Endothelial cell of umbilical vein (primary cell): ENCODE measurements at regions not wholly inside any gene's neighbourhood (a gene's known extent, or its start where the extent isn't known, plus 50 kb on each side); places are given as distances from the start of the nearest gene placed in this dataset.

Experiments used
- BruUV-seq: library from RNA; stranded (reverse); fragments of 400-500 nt; replicated peaks from 2 replicates; lab custom pipeline; 2021; lab: Mats Ljungman, UMichigan
- CTCF ChIA-PET: fragments of 300-600, 350-600 bp; sonication (Branson Sonifier 250); formaldehyde crosslinking; loops from one replicate; lab custom pipeline; 2021; ENCODE audit warnings: antibody characterized with exemption, inconsistent platforms; lab: Charles Lee
- POLR2A ChIA-PET: fragments of 300-600, 350-600 bp; sonication (Branson Sonifier 250); formaldehyde crosslinking; loops from one replicate; lab custom pipeline; 2021; ENCODE audit warnings: antibody characterized with exemption, inconsistent platforms; lab: Charles Lee
- DNase-seq: peaks from one replicate; pipeline ENCODE4 v3.0.0-alpha.2; 2011; ENCODE audit warnings: low read depth, low spot score
- FAIRE-seq: peaks from 2 replicates; lab custom pipeline; 2011; peaks lifted over from hg19 to GRCh38; lab: Jason Lieb, UNC
- H2AFZ ChIP-seq: 2 replicates; pipeline ENCODE4 v1.6.0; 2012; ENCODE audit warnings: low read depth, low read length, control low read depth, inconsistent platforms
- H3K27ac ChIP-seq: 2 replicates; pipeline ENCODE4 v1.5.1; 2011; ENCODE audit warnings: low read depth, mild to moderate bottlenecking, control low read depth, low read length, moderate library complexity; ENCODE audit not compliant: insufficient read depth
- H3K27me3 ChIP-seq, 2 experiments: 2 replicates each; pipeline versions ENCODE4 v1.6.0 to v1.6.1; 2011; ENCODE audit warnings: low read length in 2 of 2, mixed read lengths in 1 of 2; ENCODE audit not compliant: control insufficient read depth in 2 of 2, insufficient read depth in 2 of 2
- H3K36me3 ChIP-seq, 2 experiments: 2 replicates in 1 of 2; 3 replicates in 1 of 2; pipeline ENCODE4 v1.5.1; 2011; ENCODE audit warnings: low read length in 2 of 2, mild to moderate bottlenecking in 1 of 2, moderate library complexity in 1 of 2; ENCODE audit not compliant: control insufficient read depth in 2 of 2, insufficient read depth in 2 of 2; ENCODE audit errors: extremely low read depth in 1 of 2
- H3K4me1 ChIP-seq: 3 replicates; pipeline ENCODE4 v1.5.1; 2011; ENCODE audit warnings: mild to moderate bottlenecking, low read length; ENCODE audit not compliant: control insufficient read depth, insufficient read depth; ENCODE audit errors: extremely low read depth
- H3K4me2 ChIP-seq: 2 replicates; pipeline ENCODE4 v1.6.1; 2011; ENCODE audit warnings: low read length, control low read depth, mixed read lengths; ENCODE audit not compliant: insufficient read depth
- H3K4me3 ChIP-seq, 3 experiments: fragments of 200-600 bp in 1 of 3; sonication (generic), shearing (Covaris generic) in 1 of 3; replicated peaks in 1 of 3; 2 replicates each; pipeline ENCODE4 v1.5.1; 2011 to 2016; ENCODE audit warnings: control low read depth in 3 of 3, low read length in 3 of 3, mild to moderate bottlenecking in 2 of 3, inconsistent platforms in 1 of 3, low read depth in 1 of 3, moderate library complexity in 1 of 3; ENCODE audit not compliant: insufficient read depth in 1 of 3
- H3K79me2 ChIP-seq: 2 replicates; pipeline ENCODE4 v1.6.0; 2012; ENCODE audit warnings: low read length, inconsistent platforms; ENCODE audit not compliant: control insufficient read depth, insufficient read depth
- H3K9ac ChIP-seq: replicated peaks from 2 replicates; pipeline ENCODE3; 2011; ENCODE audit warnings: low read length, control low read depth; ENCODE audit not compliant: insufficient read depth; ENCODE audit errors: extremely low read depth
- H3K9me1 ChIP-seq: replicated peaks from 3 replicates; pipeline ENCODE4 v1.6.0; 2011; ENCODE audit warnings: mild to moderate bottlenecking, low read length; ENCODE audit not compliant: control insufficient read depth, insufficient read depth; ENCODE audit errors: extremely low read depth
- H3K9me3 ChIP-seq: replicated peaks from 2 replicates; pipeline ENCODE4 v1.5.1; 2012; ENCODE audit warnings: low read length, inconsistent platforms; ENCODE audit not compliant: control insufficient read depth, insufficient read depth
- H4K20me1 ChIP-seq: replicated peaks from 2 replicates; pipeline ENCODE3; 2011; ENCODE audit warnings: mild to moderate bottlenecking, low read length; ENCODE audit not compliant: control insufficient read depth, insufficient read depth; ENCODE audit errors: extremely low read depth
- CTCF ChIP-seq, 2 donors: IDR thresholded peaks; 1 replicate in 1 of 2; 2 replicates in 1 of 2; pipeline ENCODE4 v1.5.1; 2011; ENCODE audit warnings: low read length in 2 of 2, mild to moderate bottlenecking in 2 of 2, moderate library complexity in 2 of 2, control low read depth in 1 of 2, inconsistent platforms in 1 of 2, low read depth in 1 of 2; ENCODE audit not compliant: insufficient read depth in 1 of 2; ENCODE audit errors: extremely low read depth in 1 of 2
- EZH2 ChIP-seq: IDR thresholded peaks from 2 replicates; pipeline ENCODE4 v1.6.1; 2012; ENCODE audit warnings: borderline replicate concordance, low read depth, mild to moderate bottlenecking, moderate library complexity, low read length, inconsistent platforms; ENCODE audit not compliant: severe bottlenecking
- FOS ChIP-seq: IDR thresholded peaks from 2 replicates; pipeline ENCODE4 v1.6.1; 2011; ENCODE audit warnings: mild to moderate bottlenecking, low read length, moderate library complexity, borderline replicate concordance; ENCODE audit not compliant: insufficient read depth
- GATA2 ChIP-seq: IDR thresholded peaks from 2 replicates; pipeline ENCODE4 v1.7.0; 2011; ENCODE audit warnings: low read depth, mild to moderate bottlenecking, moderate library complexity, mixed read lengths, low read length; ENCODE audit not compliant: insufficient read length, insufficient read depth
- JUN ChIP-seq: IDR thresholded peaks from 2 replicates; pipeline ENCODE4 v1.6.1; 2011; ENCODE audit warnings: borderline replicate concordance, low read depth; ENCODE audit not compliant: insufficient read length, insufficient read depth
- MAX ChIP-seq: IDR thresholded peaks from 2 replicates; pipeline ENCODE4 v1.6.1; 2011; ENCODE audit not compliant: insufficient read depth, insufficient read length
- MYC ChIP-seq: IDR thresholded peaks from one replicate; pipeline ENCODE4 v1.6.1; 2011; ENCODE audit warnings: mild to moderate bottlenecking, low read depth, low read length
- POLR2A ChIP-seq: IDR thresholded peaks from 2 replicates; pipeline ENCODE4 v1.6.1; 2012; ENCODE audit warnings: low read depth, mild to moderate bottlenecking, control low read depth, low read length
- POLR2AphosphoS5 ChIP-seq: IDR thresholded peaks from 2 replicates; pipeline ENCODE4 v1.6.1; 2012; ENCODE audit warnings: low read depth, mild to moderate bottlenecking, control low read depth, low read length, moderate library complexity; ENCODE audit not compliant: insufficient read depth
- dilution Hi-C: fragments of 300-500 bp; cut with MboI; formaldehyde crosslinking; loops from one replicate; pipeline ENCODE4 v1.15.0; 2019; ENCODE audit warnings: low sequenced_read_pairs; ENCODE audit not compliant: extremely low pct_ligation_motif_present
- intact Hi-C: fragments of 100-400 bp; cut with micrococcal nuclease; formaldehyde crosslinking; loops from one replicate; pipeline ENCODE4 v1.10.0; 2022

GRCh38 chr10:78382772-78383171, 349.1 kb downstream of the RPS24 start:
- ChIA-PET CTCF (no interaction called here), POLR2A (no interaction called here)
- Histone ChIP-seq H3K27me3 (peaks cover 2 to 13% of the 10 kb centered on the region in 2 experiments), H3K4me2 (no peak overlapping the region), H3K27ac (no peak overlapping the region), H2AFZ (no peak overlapping the region), H3K4me3 (no peak overlapping the region), H3K36me3 (no peaks in the 10 kb centered on the region), H3K9me1 (no peaks in the 10 kb centered on the region), H3K9me3 (no peaks in the 10 kb centered on the region), H3K9ac (no peak overlapping the region), H4K20me1 (no peaks in the 10 kb centered on the region), H3K4me1 (no peaks in the 10 kb centered on the region), H3K79me2 (no peaks in the 10 kb centered on the region)
- DNase-seq (no peak), FAIRE-seq (no peak)
- dilution Hi-C loops, result no loop called here
- TF ChIP-seq EZH2, result no peak
- no peak for TF ChIP-seq POLR2AphosphoS5
- no peak for TF ChIP-seq CTCF (IDR thresholded peaks at IDR 0.05; ENCODE audit: extremely low read depth in 1 of 2, insufficient read depth in 1 of 2, low read depth in 1 of 2, low read length in 2 of 2)
- no peak for TF ChIP-seq MYC
- no peak for TF ChIP-seq MAX
- no peak for TF ChIP-seq JUN
- TF ChIP-seq GATA2, result no peak
- TF ChIP-seq FOS, result no peak
- no peak for TF ChIP-seq POLR2A
- BruUV-seq, result no TSS peak
- intact Hi-C loops, result no loop called here
